DND-41 (cell line): ENCODE measurements at regions not wholly inside any gene's neighbourhood (a gene's known extent, or its start where the extent isn't known, plus 50 kb on each side); places are given as distances from the start of the nearest gene placed in this dataset.

ENCODE experiments used
- ATAC-seq: fragments of 200-7000 bp; cut with Tn5 transposase; 3 replicates; pipeline ENCODE4 v1.9.1; 2021; ENCODE audit warnings: low read depth; ENCODE audit not compliant: insufficient read depth
- DNase-seq: peaks from one replicate; pipeline ENCODE4 v3.0.0-alpha.2; 2020
- H2AFZ ChIP-seq: 2 replicates; pipeline ENCODE4 v1.6.0; 2012; ENCODE audit warnings: low read depth, low read length
- H3K27ac ChIP-seq: 2 replicates; pipeline ENCODE4 v1.5.1; 2012; ENCODE audit warnings: low read length, inconsistent platforms
- H3K27me3 ChIP-seq: fragments of 200-600 bp; sonication (generic); 2 replicates; pipeline ENCODE4 v1.6.0; 2012; ENCODE audit warnings: low read length, mild to moderate bottlenecking, inconsistent platforms; ENCODE audit not compliant: insufficient read depth, poor library complexity
- H3K36me3 ChIP-seq: 2 replicates; pipeline ENCODE4 v1.5.1; 2012; ENCODE audit warnings: low read length, inconsistent platforms; ENCODE audit not compliant: insufficient read depth
- H3K4me1 ChIP-seq: 2 replicates; pipeline ENCODE4 v1.5.1; 2012; ENCODE audit warnings: mild to moderate bottlenecking, low read length; ENCODE audit not compliant: insufficient read depth
- H3K4me2 ChIP-seq: 2 replicates; pipeline ENCODE4 v1.6.0; 2012; ENCODE audit warnings: mild to moderate bottlenecking, moderate library complexity, low read length, inconsistent platforms; ENCODE audit not compliant: insufficient read depth
- H3K4me3 ChIP-seq, 2 experiments: fragments of 200-600 bp in 1 of 2; shearing (Covaris generic) in 1 of 2; 2 replicates each; pipeline ENCODE4 v1.5.1; 2012 to 2016; ENCODE audit warnings: inconsistent platforms in 2 of 2, low read length in 2 of 2, mild to moderate bottlenecking in 2 of 2, low read depth in 1 of 2, moderate library complexity in 1 of 2
- H3K79me2 ChIP-seq: 2 replicates; pipeline ENCODE4 v1.6.0; 2012; ENCODE audit warnings: low read length, inconsistent platforms; ENCODE audit not compliant: insufficient read depth
- H3K9ac ChIP-seq: 2 replicates; pipeline ENCODE4 v1.6.0; 2012; ENCODE audit warnings: low read depth, mild to moderate bottlenecking, inconsistent platforms, low read length, moderate library complexity
- H3K9me3 ChIP-seq: 2 replicates; pipeline ENCODE4 v1.5.1; 2012; ENCODE audit warnings: low read length, moderate library complexity, mild to moderate bottlenecking, inconsistent platforms; ENCODE audit not compliant: insufficient read depth, severe bottlenecking
- H4K20me1 ChIP-seq: 2 replicates; pipeline ENCODE4 v1.6.0; 2012; ENCODE audit warnings: low read length; ENCODE audit not compliant: insufficient read depth
- EZH2 ChIP-seq: IDR thresholded peaks from 3 replicates; pipeline ENCODE4 v1.6.1; 2012; ENCODE audit warnings: borderline replicate concordance, low read depth, mild to moderate bottlenecking, moderate library complexity, low read length, inconsistent platforms; ENCODE audit not compliant: severe bottlenecking
- TF ChIP-seq, protein P1 (sequence below): IDR thresholded peaks from 2 replicates; pipeline ENCODE4 v1.5.1; 2012; ENCODE audit warnings: borderline replicate concordance, low read length, moderate library complexity, mild to moderate bottlenecking; ENCODE audit not compliant: poor library complexity, severe bottlenecking; ENCODE audit errors: extremely low read depth

DNA sequence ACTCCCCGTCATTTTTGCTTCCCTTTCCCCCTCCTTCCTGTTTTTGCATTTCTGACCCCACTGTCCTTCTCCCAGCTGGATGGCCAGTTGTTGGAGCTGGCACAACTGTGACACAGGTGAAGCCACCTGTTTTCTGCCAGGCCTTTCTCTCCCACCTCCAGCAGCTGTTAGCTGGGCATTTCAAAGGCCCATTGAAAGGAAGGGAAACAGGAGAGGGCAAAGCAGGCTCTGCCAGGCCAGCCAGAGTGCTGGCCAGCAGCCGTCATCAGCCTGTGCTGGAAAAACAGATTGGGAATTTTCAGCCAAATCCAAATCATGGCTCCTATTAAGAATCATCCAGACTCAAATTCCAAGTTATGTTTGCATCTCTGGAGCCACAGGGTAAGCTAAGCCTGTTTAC lies 155.2 kb upstream of the C2CD4B start:
- Histone ChIP-seq H3K4me3 (no peak overlapping the region), H4K20me1 (no peaks in the 10 kb centered on the region), H3K27ac (no peak overlapping the region), H3K9me3 (no peaks in the 10 kb centered on the region), H3K27me3 (peaks cover 10% of the 10 kb centered on the region), H3K4me1 (no peaks in the 10 kb centered on the region), H3K9ac (no peak overlapping the region), H2AFZ (no peak overlapping the region), H3K79me2 (no peaks in the 10 kb centered on the region), H3K4me2 (no peak overlapping the region), H3K36me3 (no peaks in the 10 kb centered on the region)
- TF ChIP-seq EZH2, result no peak
- TF ChIP-seq, protein P1, sequence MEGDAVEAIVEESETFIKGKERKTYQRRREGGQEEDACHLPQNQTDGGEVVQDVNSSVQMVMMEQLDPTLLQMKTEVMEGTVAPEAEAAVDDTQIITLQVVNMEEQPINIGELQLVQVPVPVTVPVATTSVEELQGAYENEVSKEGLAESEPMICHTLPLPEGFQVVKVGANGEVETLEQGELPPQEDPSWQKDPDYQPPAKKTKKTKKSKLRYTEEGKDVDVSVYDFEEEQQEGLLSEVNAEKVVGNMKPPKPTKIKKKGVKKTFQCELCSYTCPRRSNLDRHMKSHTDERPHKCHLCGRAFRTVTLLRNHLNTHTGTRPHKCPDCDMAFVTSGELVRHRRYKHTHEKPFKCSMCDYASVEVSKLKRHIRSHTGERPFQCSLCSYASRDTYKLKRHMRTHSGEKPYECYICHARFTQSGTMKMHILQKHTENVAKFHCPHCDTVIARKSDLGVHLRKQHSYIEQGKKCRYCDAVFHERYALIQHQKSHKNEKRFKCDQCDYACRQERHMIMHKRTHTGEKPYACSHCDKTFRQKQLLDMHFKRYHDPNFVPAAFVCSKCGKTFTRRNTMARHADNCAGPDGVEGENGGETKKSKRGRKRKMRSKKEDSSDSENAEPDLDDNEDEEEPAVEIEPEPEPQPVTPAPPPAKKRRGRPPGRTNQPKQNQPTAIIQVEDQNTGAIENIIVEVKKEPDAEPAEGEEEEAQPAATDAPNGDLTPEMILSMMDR, result no peak
- ATAC-seq (no peak), DNase-seq (no peak)

DNA sequence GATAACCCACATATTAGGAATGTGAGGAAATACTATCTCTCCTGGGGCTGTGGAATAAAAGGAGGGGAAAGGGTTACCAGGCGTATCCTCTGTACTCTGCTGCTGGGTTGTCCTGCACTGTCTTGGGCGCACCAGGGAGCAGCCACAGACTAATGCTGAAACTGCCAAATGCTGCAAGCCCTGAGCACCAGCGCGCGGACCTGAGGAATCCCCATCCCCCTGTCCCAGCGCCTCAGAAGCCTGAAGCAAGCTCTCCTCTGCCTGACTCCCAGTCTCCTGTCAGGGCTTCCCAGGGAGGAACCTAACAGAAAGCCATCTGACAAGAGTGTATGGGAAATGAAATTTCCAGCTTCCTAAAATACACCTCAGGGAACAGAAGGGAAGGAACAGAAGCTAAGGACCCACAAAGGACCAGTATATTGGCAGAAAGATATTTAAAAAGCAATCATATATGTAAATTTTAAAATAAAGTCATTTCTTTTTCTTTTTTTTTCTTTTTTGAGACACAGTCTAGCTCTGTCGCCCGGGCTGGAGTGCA lies 158.3 kb upstream of the C2CD4B start:
- Histone ChIP-seq H3K4me2 (no peak overlapping the region), H3K27me3 (no peaks in the 10 kb centered on the region), H2AFZ (no peak overlapping the region), H4K20me1 (no peaks in the 10 kb centered on the region), H3K36me3 (no peaks in the 10 kb centered on the region), H3K79me2 (no peaks in the 10 kb centered on the region), H3K27ac (no peak overlapping the region), H3K9me3 (no peaks in the 10 kb centered on the region), H3K4me3 (no peak overlapping the region), H3K4me1 (no peaks in the 10 kb centered on the region), H3K9ac (no peak overlapping the region)
- ATAC-seq (no peak), DNase-seq (no peak)
- TF ChIP-seq, protein P1, result no peak
- no peak for TF ChIP-seq EZH2

- no peaks in the 10 kb centered on the region for H3K36me3 ChIP-seq
- ATAC-seq (no peak), DNase-seq (no peak)
- H3K79me2 ChIP-seq, result no peaks in the 10 kb centered on the region
- no peak overlapping the region for H3K4me3 ChIP-seq
- no peak overlapping the region for H3K9ac ChIP-seq
- H3K4me1 ChIP-seq, result no peaks in the 10 kb centered on the region
- no peak overlapping the region for H3K4me2 ChIP-seq
- no peaks in the 10 kb centered on the region for H3K27me3 ChIP-seq
- no peak for TF ChIP-seq EZH2
- TF ChIP-seq, protein P1, result no peak
- no peak overlapping the region for H3K27ac ChIP-seq
- H3K9me3 ChIP-seq, result no peaks in the 10 kb centered on the region
- no peaks in the 10 kb centered on the region for H4K20me1 ChIP-seq
- H2AFZ ChIP-seq, result no peak overlapping the region
Observed at GRCh38 chr15:62324382-62324781, 159.3 kb upstream of the C2CD4B start.

DNA sequence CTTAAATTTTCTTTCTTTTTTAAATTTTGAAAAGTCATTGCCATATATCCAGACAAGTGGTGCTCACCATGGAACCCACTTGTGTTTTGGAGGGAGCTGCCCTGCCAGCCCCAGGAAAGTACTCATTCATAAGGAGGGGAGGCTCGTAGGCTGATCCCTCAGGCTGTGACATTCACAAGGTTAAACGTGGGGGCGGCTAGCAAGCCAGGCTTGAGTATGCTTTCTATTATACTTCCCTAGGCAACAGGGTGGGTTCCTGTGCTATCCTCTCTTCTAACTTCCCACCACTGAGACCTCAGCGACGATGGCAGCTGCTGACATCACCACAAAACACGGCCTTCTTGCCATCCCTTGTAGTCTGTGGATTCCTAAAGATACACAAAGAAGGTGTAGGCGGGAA lies 160.5 kb upstream of the C2CD4B start:
- TF ChIP-seq, protein P1, result no peak
- no peak for TF ChIP-seq EZH2
- H3K4me1 ChIP-seq, result no peaks in the 10 kb centered on the region
- no peaks in the 10 kb centered on the region for H3K9me3 ChIP-seq
- H3K4me3 ChIP-seq, result no peak overlapping the region
- ATAC-seq (no peak), DNase-seq (no peak)
- no peaks in the 10 kb centered on the region for H3K27me3 ChIP-seq
- no peak overlapping the region for H3K4me2 ChIP-seq
- H3K36me3 ChIP-seq, result no peaks in the 10 kb centered on the region
- H2AFZ ChIP-seq, result no peak overlapping the region
- H3K27ac ChIP-seq, result no peak overlapping the region
- no peaks in the 10 kb centered on the region for H3K79me2 ChIP-seq
- H3K9ac ChIP-seq, result no peak overlapping the region
- H4K20me1 ChIP-seq, result no peaks in the 10 kb centered on the region
